22Rv1 (cell line): ENCODE measurements at regions not wholly inside any gene's neighbourhood (a gene's known extent, or its start where the extent isn't known, plus 50 kb on each side); places are given as distances from the start of the nearest gene placed in this dataset.

Source experiments
- ZFX ChIP-seq: fragments of 450-650 bp; IDR thresholded peaks from 2 replicates; pipeline ENCODE4 v1.6.1; 2017; ENCODE audit warnings: antibody characterized with exemption, borderline replicate concordance
- TF ChIP-seq, protein P1 (sequence below): fragments of 450-650 bp; IDR thresholded peaks from 2 replicates; pipeline ENCODE4 v1.5.1; 2017; ENCODE audit warnings: mild to moderate bottlenecking

DNA sequence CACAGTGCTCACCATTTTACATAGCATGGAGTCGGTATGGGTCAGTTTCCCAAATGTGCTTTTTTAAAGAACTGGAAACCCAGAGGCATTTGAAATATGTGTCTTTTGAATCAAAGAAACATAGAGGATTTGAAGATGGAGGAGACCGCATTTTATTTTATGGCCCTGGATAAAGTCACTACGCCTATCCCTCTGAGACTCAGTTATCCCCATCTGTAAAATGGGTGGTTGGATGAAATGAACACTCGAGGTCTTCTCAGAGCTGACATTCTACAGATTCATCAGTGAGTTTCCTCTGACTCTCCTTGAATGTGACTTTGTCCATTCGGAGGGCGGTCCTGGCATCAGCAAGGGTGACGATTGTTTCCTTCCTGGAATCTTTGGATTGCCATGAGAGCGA, 135.1 kb downstream of the MIAT start:
- TF ChIP-seq, protein P1, sequence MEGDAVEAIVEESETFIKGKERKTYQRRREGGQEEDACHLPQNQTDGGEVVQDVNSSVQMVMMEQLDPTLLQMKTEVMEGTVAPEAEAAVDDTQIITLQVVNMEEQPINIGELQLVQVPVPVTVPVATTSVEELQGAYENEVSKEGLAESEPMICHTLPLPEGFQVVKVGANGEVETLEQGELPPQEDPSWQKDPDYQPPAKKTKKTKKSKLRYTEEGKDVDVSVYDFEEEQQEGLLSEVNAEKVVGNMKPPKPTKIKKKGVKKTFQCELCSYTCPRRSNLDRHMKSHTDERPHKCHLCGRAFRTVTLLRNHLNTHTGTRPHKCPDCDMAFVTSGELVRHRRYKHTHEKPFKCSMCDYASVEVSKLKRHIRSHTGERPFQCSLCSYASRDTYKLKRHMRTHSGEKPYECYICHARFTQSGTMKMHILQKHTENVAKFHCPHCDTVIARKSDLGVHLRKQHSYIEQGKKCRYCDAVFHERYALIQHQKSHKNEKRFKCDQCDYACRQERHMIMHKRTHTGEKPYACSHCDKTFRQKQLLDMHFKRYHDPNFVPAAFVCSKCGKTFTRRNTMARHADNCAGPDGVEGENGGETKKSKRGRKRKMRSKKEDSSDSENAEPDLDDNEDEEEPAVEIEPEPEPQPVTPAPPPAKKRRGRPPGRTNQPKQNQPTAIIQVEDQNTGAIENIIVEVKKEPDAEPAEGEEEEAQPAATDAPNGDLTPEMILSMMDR, result no peak
- TF ChIP-seq ZFX, result no peak
